Mesendoderm (in vitro differentiated cells): ENCODE measurements at regions not wholly inside any gene's neighbourhood (a gene's known extent, or its start where the extent isn't known, plus 50 kb on each side); places are given as distances from the start of the nearest gene placed in this dataset.
"Not testable (repeated sequence)": the region's sequence is repeated elsewhere in the genome, so short reads cannot be mapped to it uniquely, and the experiment has no call there.

Experiments
- DNase-seq: peaks from one replicate; pipeline ENCODE4 v3.0.0; 2013
- H2AK5ac ChIP-seq: 2 replicates; pipeline ENCODE4 v1.6.1; 2013; ENCODE audit warnings: low read length, inconsistent platforms
- H2BK120ac ChIP-seq: 2 replicates; pipeline ENCODE4 v1.6.1; 2013; ENCODE audit warnings: low read depth, mild to moderate bottlenecking, low read length, moderate library complexity, mixed read lengths
- H2BK15ac ChIP-seq: replicated peaks from 2 replicates; pipeline ENCODE4 v1.6.1; 2013; ENCODE audit warnings: low read depth, mild to moderate bottlenecking, moderate library complexity
- H2BK5ac ChIP-seq: 2 replicates; pipeline ENCODE4 v1.6.1; 2013; ENCODE audit warnings: low read length, inconsistent platforms
- H3K18ac ChIP-seq: 2 replicates; pipeline ENCODE4 v1.6.1; 2013; ENCODE audit warnings: mild to moderate bottlenecking, low read length, mixed read lengths
- H3K23ac ChIP-seq: one replicate; pipeline ENCODE4 v1.6.1; 2013; ENCODE audit warnings: low read length
- H3K27ac ChIP-seq: 2 replicates; pipeline ENCODE4 v1.5.1; 2013; ENCODE audit warnings: low read depth, mild to moderate bottlenecking, inconsistent platforms, low read length, moderate library complexity
- H3K27me3 ChIP-seq: 2 replicates; pipeline ENCODE4 v1.6.1; 2013; ENCODE audit warnings: low read length, control low read depth, mild to moderate bottlenecking, inconsistent platforms; ENCODE audit not compliant: insufficient read depth, poor library complexity
- H3K36me3 ChIP-seq: 2 replicates; pipeline ENCODE4 v1.6.1; 2013; ENCODE audit warnings: low read length, inconsistent platforms; ENCODE audit not compliant: control insufficient read depth, insufficient read depth
- H3K4ac ChIP-seq: one replicate; pipeline ENCODE4 v1.6.1; 2013; ENCODE audit warnings: low read depth, mild to moderate bottlenecking, low read length, moderate library complexity
- H3K4me1 ChIP-seq: 2 replicates; pipeline ENCODE4 v1.6.1; 2013; ENCODE audit warnings: low read depth, low read length, inconsistent platforms; ENCODE audit not compliant: control insufficient read depth
- H3K4me2 ChIP-seq: 2 replicates; pipeline ENCODE4 v1.6.1; 2013; ENCODE audit warnings: low read length
- H3K4me3 ChIP-seq: 2 replicates; pipeline ENCODE4 v1.5.1; 2013; ENCODE audit warnings: mild to moderate bottlenecking, low read length
- H3K56ac ChIP-seq: one replicate; pipeline ENCODE4 v1.6.1; 2013; ENCODE audit warnings: low read length
- H3K79me1 ChIP-seq: 2 replicates; pipeline ENCODE4 v1.6.1; 2013; ENCODE audit warnings: low read length, inconsistent platforms
- H3K79me2 ChIP-seq: 2 replicates; pipeline ENCODE4 v1.6.1; 2013; ENCODE audit warnings: mild to moderate bottlenecking, low read length; ENCODE audit not compliant: control insufficient read depth, insufficient read depth
- H3K9ac ChIP-seq: 2 replicates; pipeline ENCODE4 v1.6.1; 2013; ENCODE audit warnings: low read length, inconsistent platforms
- H4K5ac ChIP-seq: one replicate; pipeline ENCODE4 v1.6.1; 2013; ENCODE audit warnings: low read length
- H4K8ac ChIP-seq: one replicate; pipeline ENCODE4 v1.6.1; 2013; ENCODE audit warnings: low read depth, mild to moderate bottlenecking, control low read depth, low read length, moderate library complexity
- WGBS: extraction: QIAGEN DNeasy Blood & Tissue Kit; methylation state at CpG from one replicate; pipeline ENCODE4 v1.1.7; 2013; ENCODE audit warnings: low lambda C conversion rate, missing lambda C conversion rate; ENCODE audit not compliant: insufficient coverage; ENCODE audit errors: extremely low coverage; 5-methylcytosine and 5-hydroxymethylcytosine counted together

DNA sequence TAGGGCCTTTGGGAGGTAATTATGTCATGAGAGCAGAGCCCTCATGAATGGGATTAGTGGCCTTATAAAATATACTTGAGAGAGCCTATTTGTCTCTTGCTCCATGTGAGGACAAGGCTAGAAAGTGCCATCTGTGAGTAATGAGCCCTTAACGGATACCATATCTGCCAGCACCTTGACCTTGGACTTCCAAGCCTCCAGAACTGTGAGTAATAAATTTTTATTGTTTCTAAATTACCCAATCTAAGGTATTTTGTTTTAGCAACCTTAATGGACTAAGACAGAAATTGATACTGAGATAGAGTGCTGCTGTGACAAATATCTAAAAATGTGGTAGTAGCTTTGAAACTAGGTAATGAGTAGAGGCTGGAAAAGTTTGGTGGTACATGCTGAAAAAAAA, 285.0 kb upstream of the DIPK2B start:
- H2BK15ac ChIP-seq, result no peak overlapping the region
- no peak overlapping the region for H2BK5ac ChIP-seq
- no peak overlapping the region for H3K23ac ChIP-seq
- no peaks in the 10 kb centered on the region for H3K36me3 ChIP-seq
- no CpG with 5 or more reads among the region's 1 CpG for WGBS
- H4K8ac ChIP-seq, result no peak overlapping the region
- no peak overlapping the region for H2AK5ac ChIP-seq
- H3K9ac ChIP-seq, result no peak overlapping the region
- H3K27ac ChIP-seq, result no peak overlapping the region
- no peaks in the 10 kb centered on the region for H3K27me3 ChIP-seq
- no peaks in the 10 kb centered on the region for H3K4me1 ChIP-seq
- H3K56ac ChIP-seq, result no peak overlapping the region
- no peak overlapping the region for H3K4me2 ChIP-seq
- H3K79me2 ChIP-seq, result no peaks in the 10 kb centered on the region
- H3K4me3 ChIP-seq, result no peak overlapping the region
- DNase-seq, result no peak
- H3K79me1 ChIP-seq, result no peaks in the 10 kb centered on the region
- no peak overlapping the region for H3K4ac ChIP-seq
- H3K18ac ChIP-seq, result no peak overlapping the region
- no peak overlapping the region for H2BK120ac ChIP-seq
- H4K5ac ChIP-seq, result no peak overlapping the region

DNA sequence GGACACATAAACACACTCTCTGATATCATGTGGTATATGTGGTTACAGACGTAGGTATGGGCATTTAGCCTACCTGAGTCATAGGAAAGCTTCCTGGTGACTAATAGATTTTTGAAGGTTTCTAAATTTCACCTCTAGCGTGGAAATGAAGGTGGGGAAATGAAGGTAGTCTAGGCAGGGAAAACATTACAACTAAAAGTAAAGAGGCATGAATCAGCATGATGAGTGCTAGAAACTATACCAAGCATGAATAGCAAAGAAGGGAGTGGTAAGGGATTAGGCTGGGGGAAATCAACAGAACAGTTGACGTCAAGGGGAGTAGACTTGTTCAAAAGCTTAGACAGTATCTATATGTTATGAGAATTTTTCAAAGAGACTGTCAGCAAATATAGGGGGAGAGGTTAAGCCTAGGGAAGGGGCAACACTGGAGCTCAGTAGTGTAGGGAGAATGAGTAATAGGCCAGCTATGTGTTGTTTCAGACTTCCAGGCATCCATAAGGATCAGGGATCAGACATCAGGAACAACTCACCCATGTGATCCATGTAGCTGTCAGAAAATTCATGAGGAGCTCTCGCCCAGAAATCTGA, 279.3 kb upstream of the DIPK2B start:
- DNase-seq, result peak; percentile 28
- no CpG with 5 or more reads among the region's 4 CpGs for WGBS
- Histone ChIP-seq H3K27me3 (no peaks in the 10 kb centered on the region), H3K23ac (no peak overlapping the region), H3K79me1 (no peaks in the 10 kb centered on the region), H3K56ac (no peak overlapping the region), H2AK5ac (no peak overlapping the region), H3K36me3 (no peaks in the 10 kb centered on the region), H3K79me2 (no peaks in the 10 kb centered on the region), H3K18ac (no peak overlapping the region), H3K4me1 (no peaks in the 10 kb centered on the region), H3K27ac (no peak overlapping the region), H4K8ac (no peak overlapping the region), H3K4ac (no peak overlapping the region), H3K4me3 (no peak overlapping the region), H3K4me2 (no peak overlapping the region), H4K5ac (no peak overlapping the region), H2BK15ac (no peak overlapping the region), H2BK5ac (no peak overlapping the region), H3K9ac (no peak overlapping the region), H2BK120ac (no peak overlapping the region)

DNA sequence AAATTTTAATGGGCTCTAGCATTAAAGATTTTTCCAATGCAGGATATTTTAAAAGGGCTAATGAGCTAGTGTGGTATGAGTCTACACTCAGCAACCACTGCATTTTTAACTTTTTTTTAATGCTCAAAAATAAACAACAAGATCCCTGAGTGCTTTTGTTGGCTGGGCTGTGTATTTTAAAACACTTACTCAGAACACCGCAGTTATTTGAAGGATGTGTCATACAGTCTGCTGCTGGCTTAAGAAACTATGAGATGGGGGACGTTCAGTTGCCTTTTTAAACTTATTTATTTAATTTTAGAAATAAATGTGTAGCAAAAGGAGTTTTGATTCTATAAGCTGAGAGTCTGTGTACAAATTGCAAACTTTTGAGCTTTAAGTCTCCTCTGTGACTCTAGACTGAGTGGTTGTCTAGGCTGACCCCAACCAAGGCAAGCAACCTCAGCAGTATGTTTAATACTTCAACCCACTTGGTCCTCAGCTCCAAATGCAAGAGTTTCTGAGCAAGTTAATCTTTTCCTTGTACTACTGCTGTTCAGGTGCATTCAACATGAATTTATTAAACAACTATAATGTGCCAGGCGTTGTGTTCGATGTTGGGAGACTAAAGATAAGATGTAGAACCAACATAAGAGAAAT, 278.6 kb upstream of the DIPK2B start:
- WGBS, result no CpG with 5 or more reads among the region's 4 CpGs
- DNase-seq, result no peak
- Histone ChIP-seq H3K56ac (no peak overlapping the region), H3K27ac (no peak overlapping the region), H3K27me3 (no peaks in the 10 kb centered on the region), H3K23ac (no peak overlapping the region), H2BK120ac (no peak overlapping the region), H2AK5ac (no peak overlapping the region), H2BK5ac (no peak overlapping the region), H3K36me3 (no peaks in the 10 kb centered on the region), H4K5ac (no peak overlapping the region), H2BK15ac (no peak overlapping the region), H3K4me2 (no peak overlapping the region), H3K18ac (no peak overlapping the region), H3K4ac (no peak overlapping the region), H3K9ac (no peak overlapping the region), H3K79me1 (no peaks in the 10 kb centered on the region), H3K79me2 (no peaks in the 10 kb centered on the region), H3K4me1 (no peaks in the 10 kb centered on the region), H4K8ac (no peak overlapping the region), H3K4me3 (no peak overlapping the region)

DNA sequence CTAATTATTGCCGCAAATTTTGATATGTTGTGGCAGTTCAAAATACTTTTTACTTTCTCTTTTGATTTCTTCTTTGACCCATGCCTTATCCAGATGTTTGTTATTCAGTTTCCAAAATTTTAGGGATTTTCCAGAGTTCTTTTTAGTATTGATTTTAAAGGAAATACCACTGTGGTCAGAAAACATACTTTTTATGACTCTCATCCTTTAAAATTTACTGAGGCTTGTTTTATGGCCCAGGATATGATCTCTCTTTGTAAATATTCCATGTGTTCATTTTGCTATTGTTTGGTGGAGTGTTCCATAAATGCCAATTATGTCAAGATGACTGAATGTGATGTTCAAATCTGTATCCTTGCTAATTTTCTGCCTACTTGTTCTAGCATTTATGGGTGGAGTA, 272.3 kb upstream of the DIPK2B start:
- H3K27me3 ChIP-seq, result no peaks in the 10 kb centered on the region
- no peak overlapping the region for H3K27ac ChIP-seq
- no peak overlapping the region for H3K18ac ChIP-seq
- H2BK5ac ChIP-seq, result no peak overlapping the region
- H4K8ac ChIP-seq, result no peak overlapping the region
- no peak overlapping the region for H2AK5ac ChIP-seq
- H2BK120ac ChIP-seq, result no peak overlapping the region
- H3K4me2 ChIP-seq, result no peak overlapping the region
- H3K79me1 ChIP-seq, result no peaks in the 10 kb centered on the region
- no peaks in the 10 kb centered on the region for H3K36me3 ChIP-seq
- H3K9ac ChIP-seq, result no peak overlapping the region
- H3K23ac ChIP-seq, result no peak overlapping the region
- H3K4me3 ChIP-seq, result no peak overlapping the region
- no peak overlapping the region for H3K4ac ChIP-seq
- WGBS, result no CpG with 5 or more reads among the region's 1 CpG
- H3K79me2 ChIP-seq, result no peaks in the 10 kb centered on the region
- no peaks in the 10 kb centered on the region for H3K4me1 ChIP-seq
- H3K56ac ChIP-seq, result no peak overlapping the region
- no peak for DNase-seq
- no peak overlapping the region for H2BK15ac ChIP-seq
- no peak overlapping the region for H4K5ac ChIP-seq

DNA sequence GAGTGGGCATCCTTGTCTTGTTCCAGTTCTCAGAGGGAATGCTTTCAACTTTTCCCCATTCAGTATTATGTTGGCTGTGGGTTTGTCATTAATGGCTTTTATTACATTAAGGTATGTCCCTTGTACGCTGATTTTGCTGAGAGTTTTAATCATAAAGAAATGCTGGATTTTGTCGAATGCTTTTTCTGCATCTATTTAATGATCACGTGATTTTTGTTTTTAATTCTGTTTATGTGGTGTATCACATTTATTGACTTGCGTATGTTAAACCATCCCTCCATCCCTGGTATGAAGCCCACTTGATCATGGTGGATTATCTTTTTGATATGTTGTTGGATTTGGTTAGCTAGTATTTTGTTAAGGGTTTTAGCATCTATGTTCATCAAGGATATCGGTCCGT, 266.9 kb upstream of the DIPK2B start:
- H3K56ac ChIP-seq, H4K5ac ChIP-seq, H3K27me3 ChIP-seq, DNase-seq, H3K36me3 ChIP-seq, H3K79me2 ChIP-seq, H3K4me3 ChIP-seq, H3K27ac ChIP-seq, H3K18ac ChIP-seq, H3K79me1 ChIP-seq, H3K23ac ChIP-seq, H2BK15ac ChIP-seq, H3K4me2 ChIP-seq, H4K8ac ChIP-seq, H3K9ac ChIP-seq, H3K4ac ChIP-seq, H2BK5ac ChIP-seq, H3K4me1 ChIP-seq, H2AK5ac ChIP-seq, H2BK120ac ChIP-seq: not testable (repeated sequence)
- WGBS, result no CpG with 5 or more reads among the region's 6 CpGs

DNA sequence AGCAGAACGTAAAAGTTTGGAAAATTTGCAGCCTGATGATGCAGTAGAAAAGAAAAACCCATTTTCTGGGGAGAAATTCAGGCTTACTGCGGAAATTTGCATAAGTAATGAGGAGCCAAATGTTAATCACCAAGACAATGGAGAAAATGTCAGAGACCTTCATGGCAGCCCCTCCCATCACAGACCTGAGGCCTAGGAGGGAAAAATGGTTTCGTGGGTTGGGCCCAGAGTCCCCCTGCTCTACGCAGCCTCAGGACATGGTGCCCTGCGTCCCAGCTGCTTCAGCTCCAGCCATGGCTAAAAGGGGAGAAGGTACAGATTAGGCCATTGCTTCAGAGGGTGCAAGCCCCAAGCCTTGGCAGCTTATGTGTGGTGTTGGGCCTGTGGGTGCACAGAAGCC, 255.1 kb upstream of the DIPK2B start:
- not testable (repeated sequence) for H3K36me3 ChIP-seq, H3K4ac ChIP-seq, H2AK5ac ChIP-seq, H4K5ac ChIP-seq, H3K79me1 ChIP-seq, H3K18ac ChIP-seq, H3K4me1 ChIP-seq, H3K4me2 ChIP-seq, H3K9ac ChIP-seq, H2BK120ac ChIP-seq, H3K27me3 ChIP-seq, H3K79me2 ChIP-seq, H3K27ac ChIP-seq, H3K4me3 ChIP-seq, H3K23ac ChIP-seq, H2BK15ac ChIP-seq, H4K8ac ChIP-seq
- DNase-seq, result peak; percentile 17
- Histone ChIP-seq H2BK5ac (peak overlapping the region; percentile 80), H3K56ac (peak overlapping the region; percentile 34)
- WGBS, result no CpG with 5 or more reads among the region's 5 CpGs
